Fibroblast of lung (primary cell): ENCODE measurements at regions not wholly inside any gene's neighbourhood (a gene's known extent, or its start where the extent isn't known, plus 50 kb on each side); places are given as distances from the start of the nearest gene placed in this dataset.
A peak's percentile ranks its signal among the peaks of the same experiment; 100 is the strongest.

ENCODE experiments used
- DNase-seq, 2 donors: peaks; one replicate each; pipeline versions ENCODE4 v3.0.0 to v3.0.0-alpha.2; 2010; ENCODE audit warnings: low read depth in 2 of 2
- H2AFZ ChIP-seq: 2 replicates; pipeline ENCODE4 v1.5.1; 2012; ENCODE audit warnings: low read length, control low read depth, inconsistent platforms
- H3K27ac ChIP-seq: 2 replicates; pipeline ENCODE4 v1.5.1; 2011; ENCODE audit warnings: low read length, control low read depth; ENCODE audit not compliant: insufficient read depth
- H3K27me3 ChIP-seq: 2 replicates; pipeline ENCODE4 v1.5.1; 2011; ENCODE audit warnings: mild to moderate bottlenecking, low read length; ENCODE audit not compliant: control insufficient read depth, insufficient read depth
- H3K36me3 ChIP-seq: 2 replicates; pipeline ENCODE4 v1.5.1; 2011; ENCODE audit warnings: low read length; ENCODE audit not compliant: control insufficient read depth, insufficient read depth
- H3K4me1 ChIP-seq: 2 replicates; pipeline ENCODE4 v1.5.1; 2011; ENCODE audit warnings: low read length; ENCODE audit not compliant: control insufficient read depth, insufficient read depth; ENCODE audit errors: extremely low read depth
- H3K4me2 ChIP-seq: 2 replicates; pipeline ENCODE4 v1.5.1; 2011; ENCODE audit warnings: low read length, control low read depth; ENCODE audit not compliant: insufficient read depth; ENCODE audit errors: extremely low read depth
- H3K4me3 ChIP-seq, 4 experiments: fragments of 200-600 bp in 1 of 4; sonication (generic) in 1 of 4; replicated peaks in 1 of 4; 2 replicates each; pipeline ENCODE4 v1.5.1; 2011 to 2016; ENCODE audit warnings: low read length in 4 of 4, low read depth in 3 of 4, mild to moderate bottlenecking in 3 of 4, control low read depth in 2 of 4, inconsistent platforms in 1 of 4, mixed read lengths in 1 of 4; ENCODE audit not compliant: insufficient read depth in 1 of 4; ENCODE audit errors: control extremely low read depth in 1 of 4
- H3K79me2 ChIP-seq: 2 replicates; pipeline ENCODE4 v1.5.1; 2012; ENCODE audit warnings: mild to moderate bottlenecking, low read length, inconsistent platforms; ENCODE audit not compliant: control insufficient read depth, insufficient read depth
- H3K9ac ChIP-seq: 2 replicates; pipeline ENCODE4 v1.5.1; 2011; ENCODE audit warnings: mild to moderate bottlenecking, low read length, control low read depth; ENCODE audit not compliant: insufficient read depth
- H3K9me3 ChIP-seq: 2 replicates; pipeline ENCODE4 v1.5.1; 2012; ENCODE audit warnings: low read depth, low read length; ENCODE audit not compliant: control insufficient read depth, insufficient read depth
- H4K20me1 ChIP-seq: 2 replicates; pipeline ENCODE4 v1.5.1; 2011; ENCODE audit warnings: low read length; ENCODE audit not compliant: control insufficient read depth, insufficient read depth; ENCODE audit errors: extremely low read depth
- EZH2 ChIP-seq: IDR thresholded peaks from 2 replicates; pipeline ENCODE4 v1.5.1; 2012; ENCODE audit warnings: low read length, control low read depth, mild to moderate bottlenecking; ENCODE audit errors: missing control alignments
- TF ChIP-seq, protein P1 (sequence below), 2 donors: IDR thresholded peaks in 1 of 2; conservative IDR thresholded peaks in 1 of 2; 1 replicate in 1 of 2; 2 replicates in 1 of 2; pipeline ENCODE4 v1.5.1; 2011 to 2012; ENCODE audit warnings: low read length in 2 of 2, control low read depth in 1 of 2, inconsistent platforms in 1 of 2, low read depth in 1 of 2, mild to moderate bottlenecking in 1 of 2

DNA sequence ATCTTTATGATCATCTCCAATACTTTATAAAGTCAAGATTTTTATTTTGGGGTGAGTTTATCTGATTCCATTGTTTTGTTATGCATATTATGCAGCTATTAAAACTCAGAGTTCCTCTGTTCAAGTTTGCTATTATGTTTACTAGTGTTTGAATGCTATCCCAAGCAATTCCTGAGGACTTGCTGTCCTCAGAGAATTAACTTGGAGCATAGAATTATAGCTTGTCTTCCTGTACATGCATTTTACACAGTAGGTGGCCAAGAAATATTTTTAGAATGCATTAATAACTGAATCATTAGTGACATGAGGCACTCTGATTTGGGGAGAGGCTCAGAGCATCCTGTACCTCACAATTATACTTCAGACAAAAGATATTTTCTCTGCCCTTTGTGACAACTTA lies 195.6 kb upstream of the MIR17HG start:
- H3K4me3 ChIP-seq: no peak overlapping the region
- no peaks in the 10 kb centered on the region for H3K9me3 ChIP-seq
- no peak overlapping the region for H3K9ac ChIP-seq
- H4K20me1 ChIP-seq: no peaks in the 10 kb centered on the region
- H3K27ac ChIP-seq: no peak overlapping the region
- H3K36me3 ChIP-seq: no peaks in the 10 kb centered on the region
- H3K27me3 ChIP-seq: no peaks in the 10 kb centered on the region
- no peak overlapping the region for H3K4me2 ChIP-seq
- H3K79me2 ChIP-seq: no peaks in the 10 kb centered on the region
- no peak overlapping the region for H2AFZ ChIP-seq
- TF ChIP-seq EZH2: no peak
- TF ChIP-seq, protein P1, sequence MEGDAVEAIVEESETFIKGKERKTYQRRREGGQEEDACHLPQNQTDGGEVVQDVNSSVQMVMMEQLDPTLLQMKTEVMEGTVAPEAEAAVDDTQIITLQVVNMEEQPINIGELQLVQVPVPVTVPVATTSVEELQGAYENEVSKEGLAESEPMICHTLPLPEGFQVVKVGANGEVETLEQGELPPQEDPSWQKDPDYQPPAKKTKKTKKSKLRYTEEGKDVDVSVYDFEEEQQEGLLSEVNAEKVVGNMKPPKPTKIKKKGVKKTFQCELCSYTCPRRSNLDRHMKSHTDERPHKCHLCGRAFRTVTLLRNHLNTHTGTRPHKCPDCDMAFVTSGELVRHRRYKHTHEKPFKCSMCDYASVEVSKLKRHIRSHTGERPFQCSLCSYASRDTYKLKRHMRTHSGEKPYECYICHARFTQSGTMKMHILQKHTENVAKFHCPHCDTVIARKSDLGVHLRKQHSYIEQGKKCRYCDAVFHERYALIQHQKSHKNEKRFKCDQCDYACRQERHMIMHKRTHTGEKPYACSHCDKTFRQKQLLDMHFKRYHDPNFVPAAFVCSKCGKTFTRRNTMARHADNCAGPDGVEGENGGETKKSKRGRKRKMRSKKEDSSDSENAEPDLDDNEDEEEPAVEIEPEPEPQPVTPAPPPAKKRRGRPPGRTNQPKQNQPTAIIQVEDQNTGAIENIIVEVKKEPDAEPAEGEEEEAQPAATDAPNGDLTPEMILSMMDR (conservative IDR thresholded peaks at IDR 0.05 in 1 of 2, IDR thresholded peaks at IDR 0.05 in 1 of 2; ENCODE audit: low read depth in 1 of 2, low read length in 2 of 2): no peak
- H3K4me1 ChIP-seq: no peaks in the 10 kb centered on the region
- DNase-seq: no peak

DNA sequence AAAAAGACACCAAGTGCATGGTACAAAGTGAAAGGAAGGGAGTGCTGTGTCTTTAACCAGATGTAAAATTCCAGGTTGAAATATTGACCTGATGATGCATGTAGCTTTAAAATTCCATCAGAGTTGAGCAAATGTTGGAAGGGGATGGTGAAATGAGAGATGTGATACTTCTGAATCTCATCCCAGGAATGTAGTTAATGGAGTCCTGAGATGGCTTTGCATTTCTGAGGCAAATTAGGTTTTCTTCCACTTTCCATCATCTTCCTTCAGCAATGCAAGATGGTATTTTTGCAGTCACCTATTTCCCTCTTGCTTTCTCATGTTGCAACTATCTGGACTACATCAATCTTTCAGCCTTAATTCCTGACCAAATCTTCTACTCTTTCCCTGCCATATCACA lies 194.1 kb upstream of the MIR17HG start:
- H3K9ac ChIP-seq: no peak overlapping the region
- no peaks in the 10 kb centered on the region for H3K9me3 ChIP-seq
- no peaks in the 10 kb centered on the region for H3K79me2 ChIP-seq
- DNase-seq: peak in 1 of 2 donors; percentile 85
- no peaks in the 10 kb centered on the region for H3K36me3 ChIP-seq
- no peaks in the 10 kb centered on the region for H3K27me3 ChIP-seq
- no peak overlapping the region for H3K27ac ChIP-seq
- H3K4me2 ChIP-seq: no peak overlapping the region
- H2AFZ ChIP-seq: no peak overlapping the region
- no peaks in the 10 kb centered on the region for H4K20me1 ChIP-seq
- no peaks in the 10 kb centered on the region for H3K4me1 ChIP-seq
- no peak overlapping the region for H3K4me3 ChIP-seq
- TF ChIP-seq EZH2: no peak
- TF ChIP-seq, protein P1 (conservative IDR thresholded peaks at IDR 0.05 in 1 of 2, IDR thresholded peaks at IDR 0.05 in 1 of 2; ENCODE audit: low read depth in 1 of 2, low read length in 2 of 2): no peak

DNA sequence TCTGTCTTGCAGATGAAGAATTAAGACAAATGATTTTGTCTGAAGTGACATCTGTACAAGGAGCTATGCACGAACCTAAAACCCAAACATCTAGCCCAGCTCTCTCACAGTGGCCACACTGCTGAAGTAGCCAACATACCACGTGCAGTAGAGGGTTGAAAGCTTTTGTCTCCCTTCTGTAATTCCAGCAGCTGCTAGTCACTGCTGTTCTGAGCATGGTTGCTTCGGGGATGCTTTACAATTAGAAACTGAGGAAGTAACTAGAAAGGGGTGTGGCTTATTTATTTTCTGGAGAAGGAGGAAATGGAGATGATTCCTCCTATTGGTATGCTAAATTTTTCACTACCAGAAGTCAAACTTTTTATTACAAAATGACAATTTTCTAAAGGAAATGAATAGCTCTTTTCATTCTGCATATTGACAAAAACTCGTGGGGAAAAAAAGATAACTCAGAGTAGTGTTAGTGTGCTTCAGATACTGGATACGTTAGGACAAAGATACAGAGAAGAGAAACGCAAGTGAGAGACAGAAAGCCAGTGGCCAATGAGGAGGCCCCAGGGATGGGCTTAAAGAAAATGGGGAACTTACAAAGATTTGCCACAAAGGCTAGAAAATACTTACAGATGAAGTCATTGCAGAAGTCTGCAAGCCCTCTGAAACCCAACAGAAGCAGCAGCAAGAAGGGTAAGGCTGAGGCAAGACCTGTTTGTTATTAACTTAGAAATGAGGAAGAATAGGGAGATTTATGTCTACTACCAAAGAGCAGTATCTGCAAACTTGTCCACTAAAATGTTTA lies 192.7 kb upstream of the MIR17HG start:
- H3K4me1 ChIP-seq: no peaks in the 10 kb centered on the region
- no peak overlapping the region for H3K27ac ChIP-seq
- H3K27me3 ChIP-seq: no peaks in the 10 kb centered on the region
- TF ChIP-seq, protein P1 (conservative IDR thresholded peaks at IDR 0.05 in 1 of 2, IDR thresholded peaks at IDR 0.05 in 1 of 2; ENCODE audit: low read depth in 1 of 2, low read length in 2 of 2): no peak
- TF ChIP-seq EZH2: no peak
- DNase-seq: peak in 1 of 2 donors; percentile 66
- H3K79me2 ChIP-seq: no peaks in the 10 kb centered on the region
- H3K4me3 ChIP-seq: no peak overlapping the region
- no peak overlapping the region for H2AFZ ChIP-seq
- H3K9ac ChIP-seq: no peak overlapping the region
- no peaks in the 10 kb centered on the region for H4K20me1 ChIP-seq
- no peaks in the 10 kb centered on the region for H3K9me3 ChIP-seq
- H3K4me2 ChIP-seq: no peak overlapping the region
- no peaks in the 10 kb centered on the region for H3K36me3 ChIP-seq
